Nephron progenitor cell (in vitro differentiated cells): ENCODE measurements at regions not wholly inside any gene's neighbourhood (a gene's known extent, or its start where the extent isn't known, plus 50 kb on each side); places are given as distances from the start of the nearest gene placed in this dataset.

Experiments
- DNase-seq: peaks from one replicate; pipeline ENCODE4 v3.0.0; 2021
- H3K27ac Mint-ChIP-seq: 2 replicates; pipeline ENCODE4 v1.8.0; 2021; ENCODE audit warnings: mild to moderate bottlenecking, moderate library complexity, mixed read lengths
- H3K27me3 Mint-ChIP-seq: 2 replicates; pipeline ENCODE4 v1.8.0; 2021; ENCODE audit warnings: mild to moderate bottlenecking, low read depth, mixed read lengths; ENCODE audit not compliant: poor library complexity
- H3K36me3 Mint-ChIP-seq: 2 replicates; pipeline ENCODE4 v1.8.0; 2021; ENCODE audit warnings: low read depth, mixed read lengths
- H3K4me1 Mint-ChIP-seq: 2 replicates; pipeline ENCODE4 v1.8.0; 2021; ENCODE audit warnings: mixed read lengths
- H3K4me3 Mint-ChIP-seq: 2 replicates; pipeline ENCODE4 v1.8.0; 2021; ENCODE audit warnings: mild to moderate bottlenecking, moderate library complexity, mixed read lengths
- H3K9me3 Mint-ChIP-seq: 2 replicates; pipeline ENCODE4 v1.8.0; 2021; ENCODE audit warnings: mild to moderate bottlenecking, moderate library complexity, mixed read lengths
- TF ChIP-seq, protein P1 (sequence below): fragments of 200-600 bp; sonication (generic); IDR thresholded peaks from 2 replicates; pipeline ENCODE4 v1.5.0; 2021; ENCODE audit warnings: antibody characterized with exemption

DNA sequence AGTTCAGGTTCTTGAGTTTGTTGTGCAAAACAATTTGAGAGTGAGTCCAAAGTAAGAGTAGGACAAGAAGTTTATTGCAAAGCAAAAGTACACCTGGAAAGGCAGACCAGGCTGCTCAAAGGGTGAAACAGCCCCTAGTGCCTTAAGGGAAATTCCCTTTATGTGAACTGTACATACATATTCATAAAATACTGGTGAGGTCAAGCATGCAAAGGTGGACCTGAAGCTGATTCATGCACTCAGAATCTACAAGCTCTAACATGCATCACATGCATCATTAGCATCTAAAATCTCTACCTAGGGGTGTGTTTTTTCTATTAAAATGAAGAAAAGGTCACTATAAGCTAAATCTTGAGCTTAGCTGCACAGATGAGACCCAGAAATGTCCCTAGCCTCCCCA lies 266.9 kb downstream of the SPATA18 start:
- no peaks in the 10 kb centered on the region for H3K36me3 Mint-ChIP-seq
- H3K27ac Mint-ChIP-seq = no peak overlapping the region
- H3K4me1 Mint-ChIP-seq = peaks cover 13% of the 10 kb centered on the region
- TF ChIP-seq, protein P1, sequence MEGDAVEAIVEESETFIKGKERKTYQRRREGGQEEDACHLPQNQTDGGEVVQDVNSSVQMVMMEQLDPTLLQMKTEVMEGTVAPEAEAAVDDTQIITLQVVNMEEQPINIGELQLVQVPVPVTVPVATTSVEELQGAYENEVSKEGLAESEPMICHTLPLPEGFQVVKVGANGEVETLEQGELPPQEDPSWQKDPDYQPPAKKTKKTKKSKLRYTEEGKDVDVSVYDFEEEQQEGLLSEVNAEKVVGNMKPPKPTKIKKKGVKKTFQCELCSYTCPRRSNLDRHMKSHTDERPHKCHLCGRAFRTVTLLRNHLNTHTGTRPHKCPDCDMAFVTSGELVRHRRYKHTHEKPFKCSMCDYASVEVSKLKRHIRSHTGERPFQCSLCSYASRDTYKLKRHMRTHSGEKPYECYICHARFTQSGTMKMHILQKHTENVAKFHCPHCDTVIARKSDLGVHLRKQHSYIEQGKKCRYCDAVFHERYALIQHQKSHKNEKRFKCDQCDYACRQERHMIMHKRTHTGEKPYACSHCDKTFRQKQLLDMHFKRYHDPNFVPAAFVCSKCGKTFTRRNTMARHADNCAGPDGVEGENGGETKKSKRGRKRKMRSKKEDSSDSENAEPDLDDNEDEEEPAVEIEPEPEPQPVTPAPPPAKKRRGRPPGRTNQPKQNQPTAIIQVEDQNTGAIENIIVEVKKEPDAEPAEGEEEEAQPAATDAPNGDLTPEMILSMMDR = no peak
- no peak overlapping the region for H3K4me3 Mint-ChIP-seq
- H3K9me3 Mint-ChIP-seq = peaks cover 28% of the 10 kb centered on the region
- H3K27me3 Mint-ChIP-seq = no peaks in the 10 kb centered on the region
- DNase-seq = no peak

DNA sequence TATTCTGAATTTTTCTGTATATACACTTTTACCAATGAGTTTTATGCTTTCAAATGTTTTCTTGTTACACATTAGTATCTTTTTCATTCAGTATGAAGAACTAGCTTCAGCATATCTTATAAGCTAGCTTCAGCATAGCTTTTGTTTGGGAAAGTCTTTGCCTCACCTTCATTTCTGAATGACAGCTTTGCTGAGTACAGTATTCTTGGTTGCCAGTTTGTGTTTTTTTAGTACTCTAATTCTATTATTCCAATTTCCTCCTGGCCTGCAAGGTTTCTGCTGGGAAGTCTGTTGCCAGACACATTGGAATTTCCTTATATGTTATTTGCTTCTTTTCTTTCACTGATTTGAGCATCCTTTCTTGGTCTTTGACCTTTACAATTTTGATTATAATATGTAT lies 278.8 kb downstream of the SPATA18 start:
- Mint-ChIP-seq H3K27ac (no peak overlapping the region), H3K4me3 (no peak overlapping the region), H3K36me3 (peaks cover 37% of the 10 kb centered on the region), H3K27me3 (peaks cover 6% of the 10 kb centered on the region), H3K9me3 (peaks cover 66% of the 10 kb centered on the region), H3K4me1 (no peaks in the 10 kb centered on the region)
- TF ChIP-seq, protein P1 = no peak
- DNase-seq = no peak

DNA sequence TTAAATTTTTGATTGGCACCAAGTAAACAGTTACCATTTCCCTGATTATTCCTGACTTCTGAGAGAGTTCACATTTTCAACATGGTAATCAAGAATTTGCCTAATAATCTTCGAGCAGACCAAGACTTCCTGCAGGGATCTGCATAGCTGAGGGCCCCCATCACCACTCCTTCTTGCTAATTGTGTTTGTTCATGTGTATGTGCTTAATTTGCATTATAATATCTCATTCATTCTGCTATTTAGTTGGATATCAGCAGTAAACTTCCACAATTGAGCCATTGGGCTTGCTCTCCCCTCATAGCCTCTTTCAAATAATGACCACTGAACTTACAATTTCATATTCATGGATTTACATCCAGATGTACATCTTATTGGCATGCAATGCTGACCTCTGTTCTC lies 292.5 kb downstream of the SPATA18 start:
- Mint-ChIP-seq H3K9me3 (peaks cover 18% of the 10 kb centered on the region), H3K4me3 (no peak overlapping the region), H3K27me3 (peaks cover 4% of the 10 kb centered on the region), H3K27ac (no peak overlapping the region), H3K36me3 (no peaks in the 10 kb centered on the region), H3K4me1 (no peaks in the 10 kb centered on the region)
- no peak for DNase-seq
- TF ChIP-seq, protein P1 = no peak

DNA sequence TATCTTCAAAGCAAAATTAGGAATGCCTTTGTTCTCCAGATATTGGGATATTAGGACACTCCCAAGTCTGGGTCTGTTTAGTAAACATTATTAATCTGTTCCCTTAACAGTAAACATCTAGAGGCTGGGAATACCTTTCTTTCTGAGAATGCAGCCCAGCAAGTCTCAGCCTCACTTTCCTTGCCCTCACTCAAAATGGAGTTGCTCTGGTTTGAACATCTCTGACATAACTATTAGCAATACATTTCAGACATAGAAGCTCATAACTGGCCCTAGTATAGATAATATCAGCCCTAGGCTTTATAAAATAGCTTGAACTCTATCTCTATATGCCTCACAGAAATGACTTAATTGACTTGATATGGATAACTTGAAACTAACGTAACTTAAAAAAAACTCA lies 299.8 kb downstream of the SPATA18 start:
- H3K4me3 Mint-ChIP-seq = no peak overlapping the region

DNA sequence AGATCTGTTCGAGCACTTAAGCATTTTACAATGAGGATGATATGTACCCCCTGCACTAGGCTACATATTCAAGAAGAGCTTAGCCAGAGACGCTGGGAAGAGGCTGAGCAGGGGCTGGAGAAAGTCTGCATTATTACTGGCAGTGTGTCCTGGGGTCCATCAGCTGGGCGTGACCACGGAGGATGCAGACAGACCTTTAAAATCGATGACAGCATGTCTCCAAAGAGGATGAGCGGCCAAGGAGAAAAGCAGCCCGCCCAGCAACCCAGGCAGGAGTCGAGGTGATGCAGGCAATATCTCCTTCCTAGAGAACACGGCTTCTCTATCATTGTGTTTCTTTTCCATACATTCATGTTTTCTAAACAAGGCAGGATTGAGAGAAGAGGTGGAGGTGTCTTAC lies 300.7 kb downstream of the USP46 start:
- TF ChIP-seq, protein P1 = no peak
- peaks cover 23% of the 10 kb centered on the region for H3K4me1 Mint-ChIP-seq
- H3K27ac Mint-ChIP-seq = peak overlapping the region; percentile 16
- DNase-seq = no peak
- no peaks in the 10 kb centered on the region for H3K36me3 Mint-ChIP-seq
- H3K27me3 Mint-ChIP-seq = peaks cover 2% of the 10 kb centered on the region
- no peaks in the 10 kb centered on the region for H3K9me3 Mint-ChIP-seq
- no peak overlapping the region for H3K4me3 Mint-ChIP-seq

More for the DNA sequence above, 299.8 kb downstream of the SPATA18 start:
- H3K4me1 Mint-ChIP-seq = no peaks in the 10 kb centered on the region
- H3K27ac Mint-ChIP-seq = no peak overlapping the region
- no peaks in the 10 kb centered on the region for H3K36me3 Mint-ChIP-seq
- TF ChIP-seq, protein P1 = no peak
- no peak for DNase-seq
- peaks cover 6% of the 10 kb centered on the region for H3K9me3 Mint-ChIP-seq
- H3K27me3 Mint-ChIP-seq = peaks cover 4% of the 10 kb centered on the region

DNA sequence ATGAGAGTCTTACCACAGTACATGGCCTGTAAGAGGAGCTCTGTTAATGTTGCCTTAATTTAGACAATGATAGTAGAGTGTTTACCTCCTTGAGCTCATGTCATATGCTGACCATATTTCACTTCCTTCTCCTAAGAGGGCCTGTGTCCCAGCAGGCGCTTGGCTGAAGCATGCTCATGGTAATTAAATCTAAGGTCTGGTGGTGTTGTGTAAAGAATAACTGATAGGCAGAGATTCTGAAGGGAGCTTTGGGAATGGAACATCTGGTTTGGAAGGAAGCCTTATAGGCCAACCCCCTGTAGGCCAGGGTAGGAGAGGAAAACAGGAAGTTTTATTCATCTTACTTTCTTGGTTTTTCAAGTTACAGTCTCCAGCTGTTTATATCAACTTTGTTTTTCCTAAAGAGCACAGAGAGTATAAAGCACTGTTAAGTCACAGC lies 300.2 kb downstream of the USP46 start:
- TF ChIP-seq, protein P1 = no peak
- Mint-ChIP-seq H3K9me3 (no peaks in the 10 kb centered on the region), H3K36me3 (no peaks in the 10 kb centered on the region), H3K4me1 (peaks cover 23% of the 10 kb centered on the region), H3K27me3 (peaks cover 2% of the 10 kb centered on the region), H3K4me3 (no peak overlapping the region), H3K27ac (peak overlapping the region; percentile 7)
- DNase-seq = no peak
